Testis (tissue), 2 donors: ENCODE measurements at regions not wholly inside any gene's neighbourhood (a gene's known extent, or its start where the extent isn't known, plus 50 kb on each side); places are given as distances from the start of the nearest gene placed in this dataset.

Experiments
- CTCF ChIP-seq, 3 experiments: fragments of 450-650 bp in 2 of 3; fragments of 200-600 bp in 1 of 3; sonication (generic) in 1 of 3; IDR thresholded peaks; one replicate each; pipeline ENCODE4 v1.5.1; 2016 to 2019; ENCODE audit warnings: antibody characterized with exemption in 3 of 3, mild to moderate bottlenecking in 2 of 3, moderate library complexity in 1 of 3
- POLR2A ChIP-seq: fragments of 450-650 bp; IDR thresholded peaks from one replicate; pipeline ENCODE4 v1.6.1; 2017; ENCODE audit warnings: antibody characterized with exemption, mild to moderate bottlenecking, moderate library complexity

- TF ChIP-seq CTCF (IDR thresholded peaks at IDR 0.05), result no peak
- no peak for TF ChIP-seq POLR2A
Observed at GRCh38 chr20:54995553-54995952, 520.2 kb downstream of the DOK5 start.
